ENCODE measurements at regions not wholly inside any gene's neighbourhood (a gene's known extent, or its start where the extent isn't known, plus 50 kb on each side); places are given as distances from the start of the nearest gene placed in this dataset.
"Not testable (repeated sequence)": the region's sequence is repeated elsewhere in the genome, so short reads cannot be mapped to it uniquely, and the experiment has no call there.

DNA sequence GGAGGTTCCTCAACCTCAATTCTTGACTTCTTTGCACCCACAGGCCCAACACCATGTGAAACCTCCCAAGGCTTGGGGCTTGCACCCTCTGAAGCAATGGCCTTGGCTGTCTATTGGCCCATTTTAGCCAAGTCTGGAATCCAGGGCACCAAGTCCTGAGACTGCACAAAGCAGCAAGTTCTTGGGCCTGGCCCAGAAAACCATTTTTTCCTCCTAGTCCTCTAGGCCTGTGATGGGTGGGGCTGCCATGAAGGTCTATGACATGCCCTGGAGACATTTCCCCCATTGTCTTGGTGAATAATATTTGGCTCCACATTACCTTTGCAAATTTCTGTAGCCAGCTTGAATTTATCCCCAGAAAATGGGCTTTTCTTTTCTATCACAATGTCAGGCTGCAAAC lies 849.6 kb upstream of the MANEA start:
- DNase-seq (ENCODE audit: missing footprints): no peak
- intact Hi-C loops (cut with DNase I): no loop called here
- ATAC-seq: no peak

- DNase-seq (ENCODE audit: missing footprints): no peak
- intact Hi-C loops (cut with DNase I): no loop called here
- ATAC-seq: no peak
These were observed 855.9 kb upstream of the MANEA start for GRCh38 chr6:94721459-94721858.

DNA sequence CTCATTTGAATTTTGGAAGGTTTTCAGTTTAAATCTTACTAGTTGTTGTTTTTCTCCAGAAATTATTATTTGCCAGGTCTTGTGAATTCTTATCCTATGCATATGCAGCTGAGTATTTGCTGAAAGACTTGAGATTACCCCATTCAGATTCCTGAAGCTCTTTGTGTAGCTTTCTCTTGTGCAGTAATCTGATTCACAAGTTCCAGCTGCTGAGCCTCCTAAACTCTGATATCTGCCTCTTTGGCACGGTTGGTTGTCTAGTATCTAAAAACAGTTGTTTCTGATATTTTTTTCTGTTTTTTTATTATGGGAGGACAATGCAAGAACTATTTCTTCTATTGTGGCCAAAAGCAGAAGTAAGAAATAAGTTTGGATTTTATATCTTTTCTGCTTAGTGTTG lies 863.9 kb upstream of the MANEA start:
- DNase-seq (ENCODE audit: missing footprints) (no peak), ATAC-seq (no peak)
- intact Hi-C loops (cut with DNase I): no loop called here

DNA sequence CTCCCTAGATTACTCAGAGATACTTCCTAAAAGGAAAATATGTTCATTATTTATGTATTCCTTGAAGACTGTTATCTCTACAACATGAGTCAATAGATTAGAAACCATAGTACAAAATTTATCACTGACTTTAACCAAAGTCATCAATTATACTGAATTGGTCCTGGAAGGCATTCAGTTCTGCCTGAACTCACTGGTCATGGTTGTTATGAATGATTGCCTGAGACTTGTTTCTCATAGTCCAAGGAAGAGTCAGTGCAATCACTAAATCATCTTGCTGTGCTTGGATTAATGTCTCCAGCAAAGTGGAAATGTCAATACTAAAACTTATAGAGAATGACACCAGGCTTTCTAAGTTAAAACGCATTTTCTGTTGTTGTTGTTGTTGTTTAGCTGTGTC lies 878.6 kb upstream of the MANEA start:
- no peak for DNase-seq (ENCODE audit: missing footprints)
- intact Hi-C loops (cut with DNase I): no loop called here
- ATAC-seq: no peak

DNA sequence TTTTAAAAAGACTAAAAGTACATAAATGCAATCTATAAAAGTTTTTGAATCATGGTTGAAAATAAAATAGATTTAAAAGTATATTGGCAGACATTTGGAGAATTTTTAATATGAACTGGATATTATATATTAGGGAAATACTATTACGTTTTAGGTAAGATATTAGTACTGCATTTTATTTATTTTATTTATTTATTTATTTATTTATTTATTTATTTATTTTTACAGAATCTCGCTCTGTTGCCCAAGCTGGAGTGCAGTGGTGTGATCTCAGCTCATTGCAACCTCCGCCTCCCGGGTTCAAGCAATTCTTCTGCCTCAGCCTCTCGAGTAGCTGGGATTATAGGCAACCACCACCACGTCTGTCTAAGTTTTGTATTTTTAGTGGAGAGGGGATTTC lies 890.1 kb upstream of the MANEA start:
- ATAC-seq; intact Hi-C loops (cut with DNase I); DNase-seq (ENCODE audit: missing footprints): not testable (repeated sequence)

GRCh38 chr6:94683409-94683808 lies 893.9 kb upstream of the MANEA start:
- ATAC-seq (no peak), DNase-seq (ENCODE audit: missing footprints) (no peak)
- intact Hi-C loops (cut with DNase I): no loop called here

GRCh38 chr6:94680669-94681212 lies 896.6 kb upstream of the MANEA start:
- intact Hi-C loops (cut with DNase I): no loop called here
- no peak for DNase-seq (ENCODE audit: missing footprints)
- no peak for ATAC-seq

GRCh38 chr6:94673251-94673650 lies 904.1 kb upstream of the MANEA start:
- intact Hi-C loops (cut with DNase I): no loop called here
- ATAC-seq: no peak
- DNase-seq (ENCODE audit: missing footprints): no peak

- intact Hi-C loops (cut with DNase I): no loop called here
- DNase-seq (ENCODE audit: missing footprints) (no peak), ATAC-seq (no peak)
These were observed 907.3 kb upstream of the MANEA start for GRCh38 chr6:94670017-94670416.

DNA sequence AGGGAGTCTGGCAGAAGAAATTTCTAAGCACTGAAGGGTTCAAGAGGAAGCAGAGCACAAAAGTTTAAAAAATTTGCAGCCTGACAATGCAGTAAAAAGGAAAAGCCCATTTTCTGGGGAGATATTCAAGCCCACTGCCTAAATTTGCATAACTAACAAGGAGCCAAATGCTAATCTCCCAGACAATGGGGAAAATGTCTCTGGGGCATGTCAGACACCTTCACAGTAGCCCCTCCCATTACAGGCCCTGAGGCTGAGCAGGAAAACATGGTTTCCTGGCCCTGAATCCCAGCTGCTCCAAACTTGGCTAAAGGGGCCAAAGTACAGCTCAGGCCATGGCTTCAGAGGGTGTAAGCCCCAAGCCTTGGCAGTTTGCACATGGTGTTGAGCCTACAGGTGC lies 908.5 kb upstream of the MANEA start:
- ATAC-seq (no peak), DNase-seq (ENCODE audit: missing footprints) (no peak)
- intact Hi-C loops (cut with DNase I): no loop called here

GRCh38 chr6:94658929-94659328 lies 918.4 kb upstream of the MANEA start:
- DNase-seq (ENCODE audit: missing footprints): no peak
- intact Hi-C loops (cut with DNase I): no loop called here
- ATAC-seq: no peak

- intact Hi-C loops (cut with DNase I): no loop called here
- ATAC-seq: no peak
These were observed 926.1 kb upstream of the MANEA start for GRCh38 chr6:94651239-94651638.

GRCh38 chr6:94645191-94645590 lies 932.1 kb upstream of the MANEA start:
- ATAC-seq (no peak), DNase-seq (ENCODE audit: missing footprints) (no peak)
- intact Hi-C loops (cut with DNase I): no loop called here

More at GRCh38 chr6:94651239-94651638, 926.1 kb upstream of the MANEA start:
- DNase-seq (ENCODE audit: missing footprints): no peak

DNA sequence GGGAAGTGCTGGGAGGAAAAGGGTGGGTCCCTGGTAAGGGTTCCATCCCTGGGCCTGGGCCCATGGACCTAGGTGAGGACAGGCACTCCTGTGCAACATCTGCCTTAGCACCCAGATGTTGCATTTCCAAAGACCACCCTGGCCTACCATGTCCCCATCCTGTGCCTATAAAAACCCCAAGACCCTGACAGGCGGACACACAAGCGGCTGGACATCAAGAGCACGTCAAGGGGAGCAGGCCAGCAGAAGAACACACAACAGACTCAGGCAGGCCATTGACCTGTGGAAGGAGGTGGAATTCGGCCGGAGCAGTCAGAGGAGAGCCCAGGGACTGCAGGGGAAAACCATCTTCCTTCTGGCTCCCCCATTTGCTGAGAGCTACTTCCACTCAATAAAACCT lies 937.8 kb upstream of the MANEA start:
- DNase-seq (ENCODE audit: missing footprints) (no peak), ATAC-seq (no peak)
- intact Hi-C loops (cut with DNase I): no loop called here

GRCh38 chr6:94636780-94637385 lies 940.5 kb upstream of the MANEA start:
- no peak for DNase-seq (ENCODE audit: missing footprints)
- intact Hi-C loops (cut with DNase I): no loop called here
- no peak for ATAC-seq

DNA sequence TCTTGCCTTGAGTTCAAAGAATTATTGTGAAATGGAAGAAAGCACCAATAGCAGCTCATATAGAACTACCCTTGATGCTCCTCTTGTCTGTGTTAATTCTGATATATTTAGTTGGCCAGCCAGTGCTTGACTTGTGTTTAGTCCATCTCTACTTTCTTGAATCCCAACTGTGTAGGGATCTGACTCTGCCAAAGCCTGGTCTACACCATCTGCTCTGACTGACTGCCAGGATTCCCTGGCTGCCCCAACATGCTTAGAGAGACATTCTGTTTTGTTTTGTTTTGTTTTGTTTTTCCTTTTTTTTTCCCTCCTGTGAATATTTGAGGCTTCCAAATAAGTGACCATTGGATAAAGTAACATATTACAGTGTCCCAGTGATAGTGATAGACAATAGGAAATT lies 953.7 kb upstream of the MANEA start:
- intact Hi-C loops (cut with DNase I): no loop called here
- ATAC-seq (no peak), DNase-seq (ENCODE audit: missing footprints) (no peak)

- intact Hi-C loops (cut with DNase I): no loop called here
- no peak for ATAC-seq
These were observed 954.6 kb upstream of the MANEA start for GRCh38 chr6:94622783-94623182.

GRCh38 chr6:94600636-94601035 lies 976.7 kb upstream of the MANEA start:
- no peak for ATAC-seq
- DNase-seq (ENCODE audit: missing footprints): no peak
- intact Hi-C loops (cut with DNase I): no loop called here

More at GRCh38 chr6:94622783-94623182, 954.6 kb upstream of the MANEA start:
- DNase-seq (ENCODE audit: missing footprints): no peak

GRCh38 chr6:94597487-94597886 lies 979.8 kb upstream of the MANEA start:
- DNase-seq (ENCODE audit: missing footprints): no peak
- intact Hi-C loops (cut with DNase I): no loop called here
- ATAC-seq: no peak

DNA sequence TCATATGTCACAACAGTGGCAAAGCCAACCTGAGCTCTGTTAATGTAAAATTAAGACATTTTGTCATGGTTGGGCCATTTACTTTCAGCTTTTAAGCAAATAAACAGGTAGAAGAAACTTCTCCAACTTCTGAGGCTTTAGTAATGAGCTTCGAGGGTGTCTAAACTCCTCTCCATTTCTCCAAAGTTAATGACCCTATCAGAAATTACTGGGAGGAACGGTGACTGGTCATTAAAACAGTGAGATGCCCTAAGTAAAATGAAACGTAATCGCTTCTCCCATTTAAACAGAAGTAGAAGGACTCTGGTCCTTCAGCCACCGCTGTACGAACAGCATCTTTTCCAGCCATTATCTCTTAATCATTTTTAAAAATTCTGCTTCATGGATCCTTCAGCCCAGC lies 986.9 kb upstream of the MANEA start:
- intact Hi-C loops (cut with DNase I): no loop called here
- no peak for DNase-seq (ENCODE audit: missing footprints)

GRCh38 chr6:94588301-94588700 lies 989.0 kb upstream of the MANEA start:
- ATAC-seq (no peak), DNase-seq (ENCODE audit: missing footprints) (no peak)
- intact Hi-C loops (cut with DNase I): no loop called here

More for the DNA sequence above, 986.9 kb upstream of the MANEA start:
- no peak for ATAC-seq
